Stomach (tissue), 4 donors: ENCODE measurements at regions not wholly inside any gene's neighbourhood (a gene's known extent, or its start where the extent isn't known, plus 50 kb on each side); places are given as distances from the start of the nearest gene placed in this dataset.

Experiments
- EP300 ChIP-seq: sonication (generic); formaldehyde crosslinking; IDR thresholded peaks from one replicate; pipeline ENCODE4 v1.6.1; 2017; ENCODE audit warnings: antibody characterized with exemption
- TF ChIP-seq, protein P1 (sequence below), 7 experiments: fragments of 450-650 bp in 4 of 7; fragments of 200-600 bp in 3 of 7; sonication (generic) in 3 of 7; IDR thresholded peaks; one replicate each; pipeline ENCODE4 v1.5.1; 2016 to 2019; ENCODE audit warnings: antibody characterized with exemption in 7 of 7, control low read depth in 2 of 7, mild to moderate bottlenecking in 1 of 7

DNA sequence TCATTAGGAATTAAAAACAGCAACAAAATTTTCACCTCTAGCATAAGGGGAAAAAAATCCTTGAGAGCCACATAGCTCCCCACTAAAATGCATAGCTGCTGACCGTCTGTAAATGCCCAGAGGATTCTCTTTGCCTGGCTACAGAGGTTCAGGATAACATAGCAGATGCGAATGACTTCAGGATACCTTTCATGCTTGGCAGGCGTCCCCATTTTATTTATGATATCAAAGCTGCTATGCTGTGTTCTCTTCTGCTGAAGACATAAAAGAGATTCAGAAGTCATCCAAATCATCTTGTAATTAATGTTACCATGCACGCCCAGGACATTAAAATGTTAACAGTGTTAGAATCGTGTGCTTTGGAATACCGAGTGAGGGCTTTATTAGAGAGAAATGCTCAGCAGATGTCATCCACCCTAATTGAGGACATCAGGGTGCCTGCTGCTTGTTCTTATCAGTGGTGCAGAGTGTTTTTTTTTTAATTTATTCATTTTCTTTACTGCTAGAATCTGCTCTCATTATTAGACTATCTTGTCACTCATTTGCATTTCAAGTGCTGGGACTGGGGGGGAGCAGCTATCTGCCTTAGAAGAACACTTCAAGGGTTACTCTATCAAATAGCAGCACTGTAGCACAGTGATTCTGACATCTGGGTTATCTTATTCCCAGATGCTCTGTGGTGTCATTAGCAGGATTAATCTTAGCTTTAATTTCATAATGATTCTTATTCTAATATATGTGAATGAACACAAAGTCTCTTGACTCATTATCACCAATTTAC lies 139.5 kb downstream of the ZNF326 start:
- TF ChIP-seq, protein P1, sequence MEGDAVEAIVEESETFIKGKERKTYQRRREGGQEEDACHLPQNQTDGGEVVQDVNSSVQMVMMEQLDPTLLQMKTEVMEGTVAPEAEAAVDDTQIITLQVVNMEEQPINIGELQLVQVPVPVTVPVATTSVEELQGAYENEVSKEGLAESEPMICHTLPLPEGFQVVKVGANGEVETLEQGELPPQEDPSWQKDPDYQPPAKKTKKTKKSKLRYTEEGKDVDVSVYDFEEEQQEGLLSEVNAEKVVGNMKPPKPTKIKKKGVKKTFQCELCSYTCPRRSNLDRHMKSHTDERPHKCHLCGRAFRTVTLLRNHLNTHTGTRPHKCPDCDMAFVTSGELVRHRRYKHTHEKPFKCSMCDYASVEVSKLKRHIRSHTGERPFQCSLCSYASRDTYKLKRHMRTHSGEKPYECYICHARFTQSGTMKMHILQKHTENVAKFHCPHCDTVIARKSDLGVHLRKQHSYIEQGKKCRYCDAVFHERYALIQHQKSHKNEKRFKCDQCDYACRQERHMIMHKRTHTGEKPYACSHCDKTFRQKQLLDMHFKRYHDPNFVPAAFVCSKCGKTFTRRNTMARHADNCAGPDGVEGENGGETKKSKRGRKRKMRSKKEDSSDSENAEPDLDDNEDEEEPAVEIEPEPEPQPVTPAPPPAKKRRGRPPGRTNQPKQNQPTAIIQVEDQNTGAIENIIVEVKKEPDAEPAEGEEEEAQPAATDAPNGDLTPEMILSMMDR (IDR thresholded peaks at IDR 0.05) = no peak
- no peak for TF ChIP-seq EP300
